Activated CD8-positive, alpha-beta memory T cell treated with anti-CD3 and anti-CD28 coated beads, Interleukin-2, amount 50 U/mL, for 4 hours (primary cell): ENCODE measurements at regions not wholly inside any gene's neighbourhood (a gene's known extent, or its start where the extent isn't known, plus 50 kb on each side); places are given as distances from the start of the nearest gene placed in this dataset.
"Not testable (repeated sequence)": the region's sequence is repeated elsewhere in the genome, so short reads cannot be mapped to it uniquely, and the experiment has no call there.

Experiments
- DNase-seq: peaks from one replicate; pipeline ENCODE4 v3.0.0-alpha.2; 2020

DNA sequence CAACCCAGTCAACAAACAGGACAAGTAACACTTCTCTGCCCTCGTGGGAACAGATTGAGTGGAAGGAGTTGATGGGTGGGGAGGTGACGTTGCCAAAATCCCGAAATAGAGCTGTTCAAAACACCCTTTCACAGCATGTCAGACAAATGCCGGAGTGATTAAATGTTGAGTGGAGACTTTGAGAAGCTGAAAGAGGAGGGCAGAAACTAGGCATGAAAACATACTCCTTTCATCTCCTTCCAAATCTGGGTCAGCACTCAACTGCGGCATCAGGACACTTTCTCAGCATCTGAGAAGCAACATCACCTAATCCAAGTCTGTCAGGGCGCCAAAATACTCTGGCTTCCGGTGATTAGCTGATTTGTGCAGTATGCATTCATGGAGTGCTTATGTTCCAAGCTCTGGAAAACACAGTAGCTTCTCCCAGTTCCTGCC, 51.5 kb upstream of the MRI1 start:
- no peak for DNase-seq

DNA sequence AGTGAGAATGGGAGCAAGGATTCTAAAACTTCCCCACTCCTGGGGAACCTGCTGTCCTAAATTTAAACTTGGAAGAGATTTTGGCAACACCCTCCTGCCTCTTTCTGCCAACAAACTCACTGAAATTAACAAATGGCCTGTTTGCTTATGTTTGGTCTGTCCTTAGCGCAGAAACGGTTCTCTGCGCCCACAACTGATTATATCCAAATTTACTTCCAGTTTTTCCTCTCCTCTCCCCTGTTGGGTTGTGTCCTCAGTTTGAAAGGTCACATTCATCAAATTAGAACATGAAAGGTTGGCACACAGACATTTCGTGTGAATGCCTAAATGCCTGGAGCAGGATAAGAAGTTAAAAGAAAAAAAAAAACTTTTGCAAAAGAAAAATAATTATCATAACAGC, 56.4 kb upstream of the MRI1 start:
- DNase-seq: no peak

DNA sequence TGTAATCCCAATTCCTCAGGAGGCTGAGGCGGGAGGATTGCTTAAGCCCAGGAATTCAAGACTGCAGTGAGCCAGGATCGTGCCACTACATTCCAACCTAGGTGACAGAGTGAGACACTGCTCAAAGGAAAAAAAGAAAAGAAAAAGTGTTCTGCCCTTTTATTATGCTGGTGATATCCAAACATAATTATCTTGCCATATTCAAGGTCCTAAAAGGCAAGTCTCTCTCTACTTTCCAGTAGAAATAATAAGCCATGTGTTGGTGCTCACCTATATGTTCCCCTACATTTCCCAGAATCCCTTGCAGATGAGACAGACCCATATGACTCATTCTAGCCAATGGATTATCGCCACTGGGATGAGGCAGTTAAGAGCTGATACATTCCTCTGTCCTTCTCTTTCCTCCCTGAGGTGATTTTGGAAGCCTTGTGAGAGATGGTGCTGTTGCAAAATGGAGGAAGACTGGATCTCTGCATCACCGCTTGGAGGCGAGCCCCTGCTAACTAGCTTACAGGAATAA, 58.3 kb upstream of the MRI1 start:
- DNase-seq: no peak

DNA sequence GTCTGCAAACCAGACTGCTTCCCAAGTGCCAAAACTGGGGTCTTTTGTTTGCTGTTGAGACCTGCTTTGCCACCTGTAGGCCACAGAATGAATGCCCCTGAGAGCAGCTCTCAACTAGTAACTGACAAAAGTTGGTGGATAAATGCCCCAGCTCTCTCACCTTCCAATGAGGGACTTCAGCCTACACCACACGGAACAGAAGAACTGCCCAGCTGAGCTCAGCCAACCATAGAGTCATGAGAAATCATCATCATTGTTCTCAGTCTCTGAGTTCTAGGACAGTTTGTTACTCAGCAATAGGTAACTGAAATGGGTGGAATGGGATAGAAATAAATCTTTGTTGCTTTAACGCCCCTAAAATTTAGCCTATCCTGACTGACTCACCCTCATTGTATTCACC, 59.1 kb upstream of the MRI1 start:
- DNase-seq: no peak

DNA sequence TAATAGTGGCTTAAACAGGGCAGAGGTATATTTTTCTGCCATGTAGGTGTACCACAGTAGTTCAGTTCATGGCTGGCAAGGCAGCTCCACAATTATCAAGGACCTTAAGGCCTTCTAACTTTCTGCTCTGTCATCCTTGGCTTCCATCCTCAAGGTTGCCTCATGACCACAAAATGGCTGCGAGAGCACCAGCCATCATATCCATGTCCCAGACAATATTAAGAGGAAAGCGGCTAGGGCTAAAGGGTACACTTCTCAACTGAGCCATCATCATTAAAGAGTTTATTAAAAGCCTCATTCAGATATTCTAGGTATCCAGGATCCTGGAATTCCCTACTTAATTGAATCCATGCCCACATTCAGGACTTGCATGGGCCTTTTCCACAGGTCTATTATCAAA, 62.7 kb upstream of the MRI1 start:
- no peak for DNase-seq

DNA sequence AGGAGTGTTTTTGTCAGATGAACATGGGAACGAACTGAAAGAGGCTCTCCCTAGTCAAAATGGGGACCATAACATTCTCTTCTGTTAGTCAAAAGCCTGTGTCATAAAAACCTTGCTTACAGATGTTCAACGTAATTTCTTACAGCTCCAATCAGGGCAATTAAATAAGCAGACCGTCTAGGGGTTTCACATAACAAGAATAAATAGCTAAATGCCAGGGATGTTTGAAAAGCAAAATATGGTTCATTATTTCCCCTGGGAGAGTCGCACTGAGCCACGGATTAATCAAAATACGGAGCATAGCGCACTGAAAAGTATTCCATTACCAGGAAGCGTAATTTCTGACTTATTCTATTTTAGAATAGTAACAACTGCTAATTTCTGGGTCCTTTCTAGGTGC, 63.7 kb upstream of the MRI1 start:
- DNase-seq: no peak

DNA sequence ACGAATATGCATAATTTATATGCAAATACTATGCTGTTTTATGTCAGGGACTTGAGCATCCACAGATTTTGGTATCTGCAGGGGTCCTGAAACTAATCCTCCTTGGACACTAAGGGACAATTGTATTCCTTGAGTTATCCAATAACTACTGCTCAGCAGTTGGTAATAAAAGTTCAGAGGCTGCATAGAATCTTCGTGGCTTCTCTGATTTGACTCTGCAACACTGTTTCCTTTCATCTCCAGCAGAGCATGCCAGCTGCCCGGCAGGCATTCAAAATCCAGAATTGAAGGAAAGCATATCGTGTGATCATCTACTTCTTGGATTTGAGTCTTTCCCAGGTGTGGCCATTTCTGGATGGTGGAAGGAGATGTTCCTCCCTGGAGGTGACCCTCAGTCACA, 64.5 kb upstream of the MRI1 start:
- no peak for DNase-seq

DNA sequence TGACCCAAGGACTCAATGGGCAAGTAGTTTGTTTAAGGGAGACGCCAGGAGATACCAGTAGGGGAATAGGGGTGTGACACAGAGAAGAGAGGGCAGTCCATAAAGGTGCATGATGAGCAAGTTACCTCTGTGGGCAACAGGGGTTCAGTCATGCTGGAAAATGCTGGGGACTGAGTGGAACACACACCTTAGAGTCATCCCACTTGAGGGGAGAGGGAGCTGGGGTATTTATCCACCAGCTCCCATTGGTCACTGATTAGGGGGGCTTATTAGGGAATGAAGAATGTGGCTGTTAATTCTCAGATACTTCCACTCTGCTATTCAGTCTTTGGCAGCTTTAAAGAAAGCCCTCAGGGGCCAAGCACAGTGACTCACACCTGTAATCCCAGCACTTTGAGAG, 67.5 kb upstream of the MRI1 start:
- DNase-seq: no peak

DNA sequence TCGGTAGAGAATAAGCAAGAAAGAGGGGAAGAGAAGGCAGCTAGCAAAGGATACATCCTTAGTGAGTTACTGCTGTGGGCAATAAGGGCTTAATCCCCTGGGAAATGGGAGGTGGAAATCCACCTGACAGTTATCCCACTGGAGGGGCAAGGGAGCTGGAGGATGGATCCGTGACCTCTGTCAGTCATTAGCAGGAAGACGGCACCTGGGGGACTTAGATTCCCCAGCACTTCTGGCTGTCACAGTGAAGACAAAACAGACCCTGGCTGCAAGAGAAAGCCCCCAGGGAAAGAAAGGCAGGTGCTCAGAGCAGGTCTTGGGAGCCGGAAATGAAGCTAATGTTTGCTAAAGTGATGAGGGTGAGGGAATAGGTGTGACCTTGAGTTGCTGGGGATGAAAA, 70.4 kb upstream of the MRI1 start:
- no peak for DNase-seq

DNA sequence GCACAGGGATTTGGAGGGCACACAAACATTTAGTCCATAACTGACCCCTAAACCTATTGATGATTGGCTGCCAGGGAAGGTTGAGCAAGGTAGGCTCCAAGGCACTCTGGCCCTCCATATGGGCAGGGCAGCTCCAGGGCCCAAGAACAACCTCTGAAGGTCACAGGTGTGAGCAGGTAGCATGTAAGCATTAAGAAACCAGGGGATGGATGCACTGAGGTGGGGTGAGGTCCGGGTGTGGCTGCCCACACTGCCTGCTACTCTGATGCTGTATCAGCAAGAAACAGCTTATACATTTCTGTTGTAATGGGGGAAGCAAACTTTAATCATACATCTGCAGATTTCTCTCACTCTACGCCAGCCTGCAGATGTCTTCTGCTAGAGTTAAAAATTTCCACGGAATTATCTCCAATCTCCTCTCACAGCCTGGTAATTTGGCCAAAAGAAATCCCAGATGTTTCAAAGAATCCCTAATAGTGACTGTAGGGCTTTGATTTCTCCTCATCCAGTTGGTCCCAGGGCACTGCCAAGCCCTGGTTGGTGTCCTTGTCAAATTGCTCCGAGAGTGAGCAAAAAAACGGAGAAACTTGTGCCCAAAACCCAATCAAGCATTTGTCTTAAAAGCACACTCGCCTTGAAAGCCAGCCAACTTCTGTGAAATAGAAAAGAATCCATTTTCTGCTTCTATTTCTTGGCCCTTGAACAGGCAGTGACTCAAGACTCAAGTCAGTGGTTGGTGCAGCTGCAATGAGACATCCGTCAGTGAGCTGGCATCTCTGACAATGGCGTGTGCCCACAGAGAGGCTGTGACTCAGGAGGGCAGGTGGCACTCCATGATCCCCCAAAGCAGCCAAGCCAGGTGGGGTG, 72.5 kb upstream of the MRI1 start:
- DNase-seq: no peak

DNA sequence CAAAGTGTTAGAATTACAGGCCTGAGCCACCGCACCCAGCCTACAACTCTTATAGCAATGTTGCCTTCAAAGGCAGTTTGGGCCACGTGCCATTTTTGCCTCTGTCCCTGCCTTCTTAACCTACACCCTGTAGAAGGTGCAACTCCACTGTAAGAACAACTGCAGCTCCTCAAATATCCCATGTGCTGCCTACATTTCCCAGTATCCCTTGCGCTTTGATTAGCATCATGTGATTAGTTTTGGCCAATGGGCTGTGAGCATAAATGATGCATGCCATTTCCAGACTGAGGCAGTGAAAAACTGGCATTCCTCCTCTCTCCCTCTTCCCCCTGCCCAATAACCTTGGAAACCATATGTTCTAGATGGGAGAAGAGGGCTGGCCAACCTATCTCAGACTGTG, 75.2 kb upstream of the MRI1 start:
- no peak for DNase-seq

DNA sequence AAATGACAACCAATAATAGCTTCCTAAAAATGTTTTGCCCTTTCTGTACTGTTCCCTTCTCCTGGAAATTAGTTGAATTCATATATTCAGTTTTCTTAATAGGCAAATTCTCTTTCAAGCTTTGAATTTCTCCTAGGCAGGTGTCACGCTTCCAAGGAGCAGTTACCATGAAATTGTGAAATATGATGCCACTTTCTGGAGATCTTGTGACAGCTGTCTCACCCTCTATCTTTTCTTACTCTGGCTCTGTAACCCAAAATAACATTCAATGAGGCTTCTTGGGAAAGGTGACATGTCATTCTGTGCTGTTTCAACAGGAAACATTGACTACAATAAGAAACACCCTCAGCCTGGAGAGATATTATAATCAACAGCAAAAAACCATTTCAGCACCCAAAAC, 80.3 kb upstream of the MRI1 start:
- no peak for DNase-seq

DNA sequence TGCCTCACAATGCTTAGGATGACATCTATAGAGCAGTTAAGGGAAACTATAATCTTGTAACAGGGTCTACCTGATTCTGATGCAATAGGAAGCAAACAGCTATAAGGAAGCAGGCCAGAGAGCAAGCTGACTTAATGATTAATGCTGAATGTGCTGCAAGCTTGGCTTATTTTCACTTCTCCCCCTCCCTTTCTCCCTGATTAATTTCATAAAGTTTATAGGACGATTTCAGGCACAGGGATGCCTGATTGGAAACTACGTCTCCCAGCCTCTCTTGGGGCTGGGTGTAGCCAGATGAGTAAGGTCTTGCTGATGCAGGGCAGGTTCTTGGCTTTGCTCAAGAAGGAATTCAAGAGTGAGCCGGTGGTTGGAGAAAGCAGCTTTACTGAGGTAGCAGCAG, 82.8 kb upstream of the MRI1 start:
- DNase-seq: no peak

DNA sequence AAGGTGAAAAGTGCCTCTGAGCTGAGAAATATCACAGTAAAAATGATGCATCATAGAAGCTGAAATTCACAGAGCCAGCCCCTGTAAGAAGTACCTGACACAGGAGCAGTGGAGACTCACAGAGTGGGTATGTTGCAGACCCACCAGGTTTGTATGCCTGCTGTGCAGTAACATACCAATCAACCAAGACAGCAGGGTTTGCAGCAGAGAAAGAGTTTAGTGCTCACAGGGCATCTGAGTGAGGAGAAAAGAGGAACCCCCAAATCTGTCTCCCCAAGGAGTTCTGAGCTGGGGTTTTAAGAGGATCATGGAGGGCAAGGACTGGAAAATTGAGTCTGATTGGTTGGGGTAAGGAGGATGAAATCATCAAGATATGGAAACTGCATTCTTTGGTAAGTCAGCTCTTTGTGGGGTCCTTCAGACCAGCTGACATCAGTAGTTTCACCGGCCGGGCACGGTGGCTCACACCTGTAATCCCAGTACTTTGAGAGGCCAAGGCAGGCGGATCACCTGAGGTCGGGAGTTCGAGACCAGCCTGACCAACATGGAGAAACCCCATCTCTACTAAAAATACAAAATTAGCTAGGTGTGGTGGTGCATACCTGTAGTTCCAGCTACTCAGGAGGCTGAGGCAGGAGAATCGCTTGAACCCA, 83.5 kb upstream of the MRI1 start:
- not testable (repeated sequence) for DNase-seq

DNA sequence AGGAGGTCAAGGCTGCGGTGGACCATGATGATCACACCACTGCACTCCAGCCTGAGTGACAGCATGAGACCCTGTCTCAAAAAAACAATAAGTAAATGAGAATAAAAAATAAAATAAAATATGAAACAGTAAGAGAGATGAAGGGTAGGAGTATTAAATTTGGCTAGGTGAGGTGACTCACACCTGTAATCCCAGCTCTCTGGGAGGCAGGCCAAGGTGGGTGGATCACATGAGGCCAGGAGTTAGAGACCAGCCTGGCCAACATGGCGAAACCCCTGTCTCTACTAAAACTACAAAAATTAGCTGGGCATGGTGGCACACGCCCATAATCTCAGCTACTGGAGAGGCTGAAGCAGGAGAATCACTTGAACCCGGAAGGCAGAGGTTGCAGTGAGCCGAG, 87.4 kb upstream of the MRI1 start:
- DNase-seq: not testable (repeated sequence)

DNA sequence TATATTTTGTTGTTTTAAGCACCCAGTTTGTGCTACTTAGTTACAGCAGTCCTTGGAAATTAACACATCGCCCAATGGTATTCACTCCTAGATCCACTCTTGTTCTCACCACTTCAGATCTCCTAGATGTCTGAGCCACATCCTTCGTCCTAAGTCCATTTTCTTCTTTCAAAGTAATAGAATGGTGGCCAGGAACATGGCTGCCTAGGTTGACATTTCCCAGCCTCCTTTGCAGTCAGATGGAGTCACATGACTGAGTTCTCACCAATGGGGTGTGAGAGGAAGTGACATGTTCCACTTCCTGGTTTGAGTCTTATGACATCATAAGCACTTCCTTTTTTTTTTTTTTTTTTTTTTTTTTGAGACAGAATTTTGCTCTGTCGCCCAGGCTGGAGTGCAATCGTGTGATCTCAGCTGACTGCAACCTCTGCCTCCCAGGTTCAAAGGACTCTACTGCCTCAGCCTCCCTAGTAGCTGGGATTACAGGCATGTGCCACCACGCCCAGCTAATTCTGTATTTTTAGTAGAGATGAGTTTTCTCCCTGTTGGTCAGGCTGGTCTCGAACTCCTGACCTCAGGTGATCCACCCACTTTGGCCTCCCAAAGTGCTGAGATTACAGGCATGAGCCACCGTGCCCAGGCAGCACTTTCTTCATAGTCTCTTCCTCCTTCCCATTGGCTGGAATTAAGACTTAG, 91.7 kb upstream of the MRI1 start:
- DNase-seq: not testable (repeated sequence)

DNA sequence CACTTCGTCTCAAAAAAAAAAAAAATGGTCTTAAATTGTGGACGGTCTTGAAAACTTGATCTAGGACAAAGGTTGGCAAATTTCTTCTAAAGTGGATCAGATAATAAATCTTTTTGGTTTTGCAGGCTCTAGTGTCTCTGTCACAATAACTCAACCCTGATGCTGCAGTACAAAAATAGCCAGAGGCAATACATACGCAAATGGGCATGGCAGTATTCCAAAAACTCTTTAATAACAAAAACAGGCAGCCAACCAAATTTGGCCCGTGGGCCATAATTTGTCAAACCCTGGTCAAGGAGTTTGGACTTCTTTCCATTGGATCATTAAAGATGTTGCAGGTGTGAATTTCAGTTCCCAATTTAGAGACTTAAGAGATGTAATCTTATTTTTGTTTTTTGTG, 93.5 kb upstream of the MRI1 start:
- no peak for DNase-seq

DNA sequence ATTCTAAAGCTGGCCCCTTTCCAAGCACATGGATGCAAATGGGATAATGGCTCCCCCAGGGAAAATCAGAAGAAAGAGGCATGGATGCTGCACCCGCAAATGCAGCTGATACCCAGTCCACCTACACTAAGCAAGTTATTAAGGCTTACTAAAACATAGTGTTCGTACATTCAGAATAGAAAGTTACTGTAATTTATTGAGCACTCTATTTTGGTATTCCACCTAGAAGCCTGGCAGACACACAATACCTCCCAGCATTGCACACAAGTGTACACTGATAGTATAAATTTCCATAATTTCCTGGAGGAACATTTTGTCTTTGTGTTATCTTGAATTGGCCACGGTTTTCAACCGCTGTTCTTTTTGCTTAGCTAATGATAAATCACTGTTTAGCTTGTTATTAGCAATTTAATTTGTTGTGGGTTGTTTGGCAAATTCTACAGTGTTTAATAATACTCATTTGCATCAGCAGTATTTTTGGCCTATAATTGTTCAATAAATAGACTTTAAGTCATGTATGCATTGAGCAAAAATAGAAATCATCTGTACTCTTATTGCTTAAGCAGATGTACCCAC, 94.5 kb upstream of the MRI1 start:
- no peak for DNase-seq

DNA sequence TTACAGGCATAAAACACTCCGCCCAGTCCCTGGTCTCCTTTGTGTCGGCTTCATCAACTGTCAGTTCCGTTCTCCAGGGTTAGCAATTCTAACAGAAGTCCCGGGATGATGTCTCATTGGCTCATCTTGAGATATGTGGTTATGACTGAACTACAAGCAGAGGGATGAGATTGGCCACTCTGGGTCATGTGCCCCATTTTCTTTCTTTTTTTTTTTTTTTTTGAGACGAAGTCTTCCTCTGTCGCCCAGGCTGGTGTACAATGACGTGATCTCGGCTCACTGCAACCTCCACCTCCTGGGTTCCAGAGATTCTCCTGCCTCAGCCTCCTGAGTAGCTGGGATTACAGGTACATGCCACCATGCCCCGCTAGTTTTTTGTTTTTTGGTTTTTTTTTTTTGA, 95.4 kb upstream of the MRI1 start:
- no peak for DNase-seq

DNA sequence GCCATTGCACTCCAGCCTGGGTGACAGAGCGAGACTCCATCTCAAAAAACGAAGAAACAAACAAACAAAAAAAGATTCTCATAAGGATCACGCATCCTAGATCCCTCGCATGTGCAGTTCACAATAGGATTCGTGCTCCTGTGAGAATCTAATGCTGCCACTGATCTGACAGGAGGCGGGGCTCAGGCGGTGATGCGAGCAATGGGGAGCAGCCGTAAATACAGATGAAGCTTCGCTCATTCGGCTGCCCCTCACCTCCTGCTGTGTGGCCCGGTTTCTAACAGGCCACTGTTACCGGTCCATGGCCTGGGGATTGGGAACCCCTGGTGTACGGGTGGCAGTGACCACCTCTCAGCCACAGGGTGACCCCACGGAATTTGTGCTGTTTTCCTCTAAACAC, 98.2 kb upstream of the MRI1 start:
- DNase-seq: no peak

DNA sequence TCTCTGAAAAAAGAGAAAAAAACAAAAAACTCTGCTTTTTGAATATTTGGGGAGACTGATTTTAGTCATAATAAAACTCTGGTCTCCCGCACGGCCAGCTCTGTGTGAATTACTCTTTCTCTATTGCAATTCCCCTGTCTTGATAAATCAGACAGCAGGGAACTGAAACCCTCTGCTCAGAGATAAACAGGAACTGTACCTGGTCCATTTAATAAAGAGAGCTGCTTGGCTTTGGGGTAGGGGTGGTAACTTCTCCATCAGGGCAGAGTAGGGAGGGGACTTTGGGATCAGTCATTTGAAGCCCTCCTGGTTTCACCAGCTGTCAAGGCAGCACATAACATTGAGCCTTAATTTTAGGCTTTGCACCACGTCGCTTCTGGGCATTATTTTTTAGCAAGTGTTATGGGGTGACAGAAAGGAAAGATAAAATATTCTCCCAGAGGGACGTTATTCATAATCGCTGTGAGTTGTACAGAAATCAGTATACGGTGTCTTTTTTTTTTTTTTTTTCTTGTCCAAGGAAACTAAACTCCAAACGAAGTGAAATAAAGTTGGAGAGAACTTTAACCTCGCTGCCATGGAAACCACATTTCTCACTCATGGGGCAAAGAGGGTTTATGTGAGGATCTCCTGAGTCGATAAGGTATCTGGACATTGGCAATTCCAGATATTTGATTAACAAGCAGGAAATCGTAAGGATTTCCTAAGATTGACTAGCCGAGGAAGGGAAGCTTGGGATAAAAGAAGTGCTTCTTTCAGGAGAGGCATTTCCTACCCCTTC, 99.0 kb upstream of the MRI1 start:
- no peak for DNase-seq

DNA sequence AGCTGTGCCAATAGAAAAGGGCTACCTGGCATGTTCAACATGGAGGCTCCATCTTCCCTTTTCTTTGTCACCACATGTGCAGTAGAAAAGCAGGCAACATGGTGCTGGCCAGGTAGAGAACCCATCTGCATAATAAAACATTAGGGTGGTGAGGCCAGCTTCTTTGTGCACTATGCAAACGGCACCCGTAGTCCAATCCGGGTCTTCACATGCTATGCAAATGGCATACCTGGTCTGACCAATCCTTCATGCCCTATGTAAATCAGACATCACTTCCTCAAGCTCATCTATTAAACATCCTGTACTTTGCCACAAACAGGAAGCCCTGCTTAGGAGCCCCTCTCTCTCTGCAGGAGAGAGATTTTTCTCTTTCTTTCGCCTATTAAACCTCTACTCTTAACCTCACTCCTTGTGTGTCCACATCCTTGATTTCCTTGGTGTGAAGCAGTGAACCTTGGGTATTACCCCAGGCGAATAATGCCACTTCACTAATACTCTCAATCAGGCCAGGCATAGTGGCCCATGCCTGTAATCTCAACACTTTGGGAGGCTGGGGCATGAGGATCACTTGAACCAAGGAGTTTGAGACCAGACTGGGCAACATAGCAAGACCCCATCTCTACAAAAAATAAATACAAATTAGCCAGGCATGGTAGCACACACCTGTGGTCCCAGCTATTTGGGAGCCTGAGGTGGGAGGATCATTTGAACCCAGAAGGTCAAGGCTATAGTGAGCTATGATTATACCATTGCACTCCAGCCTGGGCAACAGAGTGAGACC, 111.3 kb upstream of the MRI1 start:
- DNase-seq: no peak
